ENCODE measurements at regions not wholly inside any gene's neighbourhood (a gene's known extent, or its start where the extent isn't known, plus 50 kb on each side); places are given as distances from the start of the nearest gene placed in this dataset.

DNA sequence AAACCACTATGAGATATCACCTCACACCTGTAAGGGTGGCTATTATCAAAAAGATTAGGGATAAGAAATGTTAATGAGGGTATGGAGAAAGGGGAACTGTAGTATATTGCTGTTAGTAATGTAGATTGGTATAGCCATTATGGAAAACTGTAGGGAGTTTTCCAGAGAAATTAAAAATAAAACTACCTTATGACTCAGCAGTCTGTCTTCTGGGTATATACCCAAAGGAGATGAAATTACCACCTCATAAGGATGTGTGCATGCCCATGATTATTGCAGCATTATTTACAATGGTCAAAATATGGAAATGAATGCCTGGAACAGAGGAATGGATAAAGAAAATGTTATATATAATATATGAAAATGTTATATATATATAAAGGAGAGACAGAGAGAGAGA, 303.8 kb downstream of the METTL15 start:
- CTCF ChIA-PET = interaction anchor here (0.7 kb wide), 1 partner anchor 66 kb away, joined by 3 read pairs; no protein-coding TSS in a partner anchor
- H3K27ac ChIP-seq (ENCODE audit: extremely low read depth, low read depth, low read length) = no peak overlapping the region
- no peaks in the 10 kb centered on the region for H3K4me1 ChIP-seq (ENCODE audit: control insufficient read depth, insufficient read depth, low read length)
- H3K4me3 ChIP-seq (ENCODE audit: low read depth, low read length) = no peak overlapping the region
- no peaks in the 10 kb centered on the region for H3K9me3 ChIP-seq (ENCODE audit: control insufficient read depth, insufficient read depth, low read depth, low read length)
- H3K36me3 ChIP-seq (ENCODE audit: control insufficient read depth in 2 of 2, insufficient read depth in 1 of 2, low read length in 2 of 2) = no peaks in the 10 kb centered on the region
- TF ChIP-seq, protein P1, sequence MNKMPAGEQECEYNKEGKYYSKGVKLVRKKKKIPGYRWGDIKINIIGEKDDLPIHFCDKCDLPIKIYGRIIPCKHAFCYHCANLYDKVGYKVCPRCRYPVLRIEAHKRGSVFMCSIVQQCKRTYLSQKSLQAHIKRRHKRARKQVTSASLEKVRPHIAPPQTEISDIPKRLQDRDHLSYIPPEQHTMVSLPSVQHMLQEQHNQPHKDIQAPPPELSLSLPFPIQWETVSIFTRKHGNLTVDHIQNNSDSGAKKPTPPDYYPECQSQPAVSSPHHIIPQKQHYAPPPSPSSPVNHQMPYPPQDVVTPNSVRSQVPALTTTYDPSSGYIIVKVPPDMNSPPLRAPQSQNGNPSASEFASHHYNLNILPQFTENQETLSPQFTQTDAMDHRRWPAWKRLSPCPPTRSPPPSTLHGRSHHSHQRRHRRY (tag by site-specific recombination; IDR thresholded peaks at IDR 0.05) = no peak
- TF ChIP-seq ZNF341 (tag by site-specific recombination; IDR thresholded peaks at IDR 0.05; ENCODE audit: low read depth) = no peak
- TF ChIP-seq ZBTB48 (tag by site-specific recombination; IDR thresholded peaks at IDR 0.05) = no peak
- TF ChIP-seq, protein P2, sequence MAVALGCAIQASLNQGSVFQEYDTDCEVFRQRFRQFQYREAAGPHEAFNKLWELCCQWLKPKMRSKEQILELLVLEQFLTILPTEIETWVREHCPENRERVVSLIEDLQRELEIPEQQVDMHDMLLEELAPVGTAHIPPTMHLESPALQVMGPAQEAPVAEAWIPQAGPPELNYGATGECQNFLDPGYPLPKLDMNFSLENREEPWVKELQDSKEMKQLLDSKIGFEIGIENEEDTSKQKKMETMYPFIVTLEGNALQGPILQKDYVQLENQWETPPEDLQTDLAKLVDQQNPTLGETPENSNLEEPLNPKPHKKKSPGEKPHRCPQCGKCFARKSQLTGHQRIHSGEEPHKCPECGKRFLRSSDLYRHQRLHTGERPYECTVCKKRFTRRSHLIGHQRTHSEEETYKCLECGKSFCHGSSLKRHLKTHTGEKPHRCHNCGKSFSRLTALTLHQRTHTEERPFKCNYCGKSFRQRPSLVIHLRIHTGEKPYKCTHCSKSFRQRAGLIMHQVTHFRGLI (tag by site-specific recombination; IDR thresholded peaks at IDR 0.05) = no peak
- TF ChIP-seq ZNF37A (tag by site-specific recombination; IDR thresholded peaks at IDR 0.05) = no peak
- TF ChIP-seq ZNF239 (tag by site-specific recombination; IDR thresholded peaks at IDR 0.05) = no peak
- no peak for TF ChIP-seq GLIS1 (tag by site-specific recombination; IDR thresholded peaks at IDR 0.05)
- no peak for TF ChIP-seq PRDM1 (tag by site-specific recombination; IDR thresholded peaks at IDR 0.05)
- no peak for TF ChIP-seq REPIN1 (tag by site-specific recombination; IDR thresholded peaks at IDR 0.05; ENCODE audit: low read depth)
- no peak for TF ChIP-seq ZNF658 (tag by site-specific recombination; IDR thresholded peaks at IDR 0.05)
- TF ChIP-seq ZNF354C (tag by site-specific recombination; IDR thresholded peaks at IDR 0.05; ENCODE audit: borderline replicate concordance, low read depth) = no peak
- TF ChIP-seq, protein P3, sequence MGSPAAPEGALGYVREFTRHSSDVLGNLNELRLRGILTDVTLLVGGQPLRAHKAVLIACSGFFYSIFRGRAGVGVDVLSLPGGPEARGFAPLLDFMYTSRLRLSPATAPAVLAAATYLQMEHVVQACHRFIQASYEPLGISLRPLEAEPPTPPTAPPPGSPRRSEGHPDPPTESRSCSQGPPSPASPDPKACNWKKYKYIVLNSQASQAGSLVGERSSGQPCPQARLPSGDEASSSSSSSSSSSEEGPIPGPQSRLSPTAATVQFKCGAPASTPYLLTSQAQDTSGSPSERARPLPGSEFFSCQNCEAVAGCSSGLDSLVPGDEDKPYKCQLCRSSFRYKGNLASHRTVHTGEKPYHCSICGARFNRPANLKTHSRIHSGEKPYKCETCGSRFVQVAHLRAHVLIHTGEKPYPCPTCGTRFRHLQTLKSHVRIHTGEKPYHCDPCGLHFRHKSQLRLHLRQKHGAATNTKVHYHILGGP (tag by site-specific recombination; IDR thresholded peaks at IDR 0.05) = no peak
- no peak for TF ChIP-seq GLI2 (tag by site-specific recombination; IDR thresholded peaks at IDR 0.05; ENCODE audit: borderline replicate concordance, low read depth)
- no peak for TF ChIP-seq ZFP69B (tag by site-specific recombination; IDR thresholded peaks at IDR 0.05)
- POLR2A ChIA-PET = no interaction called here

DNA sequence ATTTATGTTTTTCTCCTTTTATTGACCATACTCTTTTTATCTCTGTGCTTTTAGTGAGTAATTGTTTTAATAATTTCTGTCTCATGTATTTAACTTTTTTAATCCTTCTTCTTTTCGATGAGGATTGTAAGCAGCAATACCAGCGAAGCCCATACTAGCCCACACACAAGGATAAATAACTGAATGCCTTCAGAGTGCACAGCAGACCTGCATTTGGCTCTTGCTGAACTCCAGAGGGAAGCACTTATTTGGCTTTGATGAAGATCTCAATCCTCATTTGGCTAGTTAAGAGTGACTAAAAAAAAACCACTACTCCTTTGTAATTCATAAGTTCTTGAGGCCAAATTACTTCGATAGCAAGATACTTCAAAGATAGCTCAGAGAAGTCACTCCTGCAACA, 293.3 kb downstream of the METTL15 start:
- no peak overlapping the region for H3K4me3 ChIP-seq (ENCODE audit: low read depth, low read length)
- ChIA-PET CTCF (no interaction called here), POLR2A (no interaction called here)
- no peaks in the 10 kb centered on the region for H3K4me1 ChIP-seq (ENCODE audit: control insufficient read depth, insufficient read depth, low read length)
- no peak overlapping the region for H3K27ac ChIP-seq (ENCODE audit: extremely low read depth, low read depth, low read length)
- no peaks in the 10 kb centered on the region for H3K36me3 ChIP-seq (ENCODE audit: control insufficient read depth in 2 of 2, insufficient read depth in 1 of 2, low read length in 2 of 2)
- H3K9me3 ChIP-seq (ENCODE audit: control insufficient read depth, insufficient read depth, low read depth, low read length) = no peaks in the 10 kb centered on the region
- no peak for TF ChIP-seq ZNF777 (tag by site-specific recombination; IDR thresholded peaks at IDR 0.05; ENCODE audit: borderline replicate concordance)
- no peak for TF ChIP-seq ZNF791 (tag by site-specific recombination; IDR thresholded peaks at IDR 0.05)
- TF ChIP-seq, protein P4, sequence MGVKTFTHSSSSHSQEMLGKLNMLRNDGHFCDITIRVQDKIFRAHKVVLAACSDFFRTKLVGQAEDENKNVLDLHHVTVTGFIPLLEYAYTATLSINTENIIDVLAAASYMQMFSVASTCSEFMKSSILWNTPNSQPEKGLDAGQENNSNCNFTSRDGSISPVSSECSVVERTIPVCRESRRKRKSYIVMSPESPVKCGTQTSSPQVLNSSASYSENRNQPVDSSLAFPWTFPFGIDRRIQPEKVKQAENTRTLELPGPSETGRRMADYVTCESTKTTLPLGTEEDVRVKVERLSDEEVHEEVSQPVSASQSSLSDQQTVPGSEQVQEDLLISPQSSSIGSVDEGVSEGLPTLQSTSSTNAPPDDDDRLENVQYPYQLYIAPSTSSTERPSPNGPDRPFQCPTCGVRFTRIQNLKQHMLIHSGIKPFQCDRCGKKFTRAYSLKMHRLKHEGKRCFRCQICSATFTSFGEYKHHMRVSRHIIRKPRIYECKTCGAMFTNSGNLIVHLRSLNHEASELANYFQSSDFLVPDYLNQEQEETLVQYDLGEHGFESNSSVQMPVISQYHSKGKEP (tag by site-specific recombination; IDR thresholded peaks at IDR 0.05) = no peak
- TF ChIP-seq ZNF133 (tag by site-specific recombination; IDR thresholded peaks at IDR 0.05) = no peak
- no peak for TF ChIP-seq ZFHX2 (tag by site-specific recombination; conservative IDR thresholded peaks at IDR 0.05)
- TF ChIP-seq, protein P5, sequence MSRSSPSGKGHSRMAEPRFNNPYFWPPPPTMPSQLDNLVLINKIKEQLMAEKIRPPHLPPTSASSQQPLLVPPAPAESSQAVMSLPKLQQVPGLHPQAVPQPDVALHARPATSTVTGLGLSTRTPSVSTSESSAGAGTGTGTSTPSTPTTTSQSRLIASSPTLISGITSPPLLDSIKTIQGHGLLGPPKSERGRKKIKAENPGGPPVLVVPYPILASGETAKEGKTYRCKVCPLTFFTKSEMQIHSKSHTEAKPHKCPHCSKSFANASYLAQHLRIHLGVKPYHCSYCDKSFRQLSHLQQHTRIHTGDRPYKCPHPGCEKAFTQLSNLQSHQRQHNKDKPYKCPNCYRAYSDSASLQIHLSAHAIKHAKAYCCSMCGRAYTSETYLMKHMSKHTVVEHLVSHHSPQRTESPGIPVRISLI (tag by site-specific recombination; IDR thresholded peaks at IDR 0.05) = no peak
- no peak for TF ChIP-seq ZNF792 (tag by site-specific recombination; IDR thresholded peaks at IDR 0.05)
- TF ChIP-seq ZXDB (tag by site-specific recombination; IDR thresholded peaks at IDR 0.05) = no peak
- no peak for TF ChIP-seq ZNF549 (tag by site-specific recombination; IDR thresholded peaks at IDR 0.05)
- TF ChIP-seq, protein P6, sequence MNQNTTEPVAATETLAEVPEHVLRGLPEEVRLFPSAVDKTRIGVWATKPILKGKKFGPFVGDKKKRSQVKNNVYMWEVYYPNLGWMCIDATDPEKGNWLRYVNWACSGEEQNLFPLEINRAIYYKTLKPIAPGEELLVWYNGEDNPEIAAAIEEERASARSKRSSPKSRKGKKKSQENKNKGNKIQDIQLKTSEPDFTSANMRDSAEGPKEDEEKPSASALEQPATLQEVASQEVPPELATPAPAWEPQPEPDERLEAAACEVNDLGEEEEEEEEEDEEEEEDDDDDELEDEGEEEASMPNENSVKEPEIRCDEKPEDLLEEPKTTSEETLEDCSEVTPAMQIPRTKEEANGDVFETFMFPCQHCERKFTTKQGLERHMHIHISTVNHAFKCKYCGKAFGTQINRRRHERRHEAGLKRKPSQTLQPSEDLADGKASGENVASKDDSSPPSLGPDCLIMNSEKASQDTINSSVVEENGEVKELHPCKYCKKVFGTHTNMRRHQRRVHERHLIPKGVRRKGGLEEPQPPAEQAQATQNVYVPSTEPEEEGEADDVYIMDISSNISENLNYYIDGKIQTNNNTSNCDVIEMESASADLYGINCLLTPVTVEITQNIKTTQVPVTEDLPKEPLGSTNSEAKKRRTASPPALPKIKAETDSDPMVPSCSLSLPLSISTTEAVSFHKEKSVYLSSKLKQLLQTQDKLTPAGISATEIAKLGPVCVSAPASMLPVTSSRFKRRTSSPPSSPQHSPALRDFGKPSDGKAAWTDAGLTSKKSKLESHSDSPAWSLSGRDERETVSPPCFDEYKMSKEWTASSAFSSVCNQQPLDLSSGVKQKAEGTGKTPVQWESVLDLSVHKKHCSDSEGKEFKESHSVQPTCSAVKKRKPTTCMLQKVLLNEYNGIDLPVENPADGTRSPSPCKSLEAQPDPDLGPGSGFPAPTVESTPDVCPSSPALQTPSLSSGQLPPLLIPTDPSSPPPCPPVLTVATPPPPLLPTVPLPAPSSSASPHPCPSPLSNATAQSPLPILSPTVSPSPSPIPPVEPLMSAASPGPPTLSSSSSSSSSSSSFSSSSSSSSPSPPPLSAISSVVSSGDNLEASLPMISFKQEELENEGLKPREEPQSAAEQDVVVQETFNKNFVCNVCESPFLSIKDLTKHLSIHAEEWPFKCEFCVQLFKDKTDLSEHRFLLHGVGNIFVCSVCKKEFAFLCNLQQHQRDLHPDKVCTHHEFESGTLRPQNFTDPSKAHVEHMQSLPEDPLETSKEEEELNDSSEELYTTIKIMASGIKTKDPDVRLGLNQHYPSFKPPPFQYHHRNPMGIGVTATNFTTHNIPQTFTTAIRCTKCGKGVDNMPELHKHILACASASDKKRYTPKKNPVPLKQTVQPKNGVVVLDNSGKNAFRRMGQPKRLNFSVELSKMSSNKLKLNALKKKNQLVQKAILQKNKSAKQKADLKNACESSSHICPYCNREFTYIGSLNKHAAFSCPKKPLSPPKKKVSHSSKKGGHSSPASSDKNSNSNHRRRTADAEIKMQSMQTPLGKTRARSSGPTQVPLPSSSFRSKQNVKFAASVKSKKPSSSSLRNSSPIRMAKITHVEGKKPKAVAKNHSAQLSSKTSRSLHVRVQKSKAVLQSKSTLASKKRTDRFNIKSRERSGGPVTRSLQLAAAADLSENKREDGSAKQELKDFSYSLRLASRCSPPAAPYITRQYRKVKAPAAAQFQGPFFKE (tag by site-specific recombination; IDR thresholded peaks at IDR 0.05; ENCODE audit: borderline replicate concordance) = no peak
